Daoy (cell line): ENCODE measurements at regions not wholly inside any gene's neighbourhood (a gene's known extent, or its start where the extent isn't known, plus 50 kb on each side); places are given as distances from the start of the nearest gene placed in this dataset.
"Not testable (repeated sequence)": the region's sequence is repeated elsewhere in the genome, so short reads cannot be mapped to it uniquely, and the experiment has no call there.

ENCODE experiments used
- DNase-seq: peaks from one replicate; pipeline ENCODE4 v3.0.0-alpha.2; 2015; ENCODE audit warnings: low read depth

- no peak for DNase-seq
These were observed 566.4 kb upstream of the KCND2 start for GRCh38 chr7:119706608-119707007.

GRCh38 chr7:119708891-119709290, 564.1 kb upstream of the KCND2 start:
- no peak for DNase-seq

GRCh38 chr7:119711104-119711503, 561.9 kb upstream of the KCND2 start:
- DNase-seq, result no peak

GRCh38 chr7:119712886-119713462, 560.0 kb upstream of the KCND2 start:
- DNase-seq, result no peak

- DNase-seq, result no peak
These were observed 559.4 kb upstream of the KCND2 start for GRCh38 chr7:119713606-119714005.

GRCh38 chr7:119720541-119720940, 552.4 kb upstream of the KCND2 start:
- DNase-seq, result peak; percentile 69

- DNase-seq, result no peak
These were observed 548.8 kb upstream of the KCND2 start for GRCh38 chr7:119724041-119724792.

- DNase-seq, result no peak
These were observed 539.7 kb upstream of the KCND2 start for GRCh38 chr7:119733127-119733879.

GRCh38 chr7:119737390-119737789, 535.6 kb upstream of the KCND2 start:
- no peak for DNase-seq

- DNase-seq, result not testable (repeated sequence)
These were observed 527.7 kb upstream of the KCND2 start for GRCh38 chr7:119745280-119745679.

GRCh38 chr7:119748251-119748860, 524.6 kb upstream of the KCND2 start:
- no peak for DNase-seq

- DNase-seq, result no peak
These were observed 524.0 kb upstream of the KCND2 start for GRCh38 chr7:119748991-119749390.

- DNase-seq, result no peak
These were observed 516.3 kb upstream of the KCND2 start for GRCh38 chr7:119756687-119757086.

GRCh38 chr7:119758254-119758653, 514.7 kb upstream of the KCND2 start:
- DNase-seq, result no peak

- no peak for DNase-seq
These were observed 511.2 kb upstream of the KCND2 start for GRCh38 chr7:119761776-119762175.

- no peak for DNase-seq
These were observed 490.7 kb upstream of the KCND2 start for GRCh38 chr7:119782286-119782685.

GRCh38 chr7:119783799-119784198, 489.2 kb upstream of the KCND2 start:
- DNase-seq, result peak; percentile 23

- DNase-seq, result peak; percentile 23
These were observed 470.8 kb upstream of the KCND2 start for GRCh38 chr7:119802147-119802546.

GRCh38 chr7:119825091-119825655, 447.8 kb upstream of the KCND2 start:
- DNase-seq, result no peak

GRCh38 chr7:119826547-119826946, 446.4 kb upstream of the KCND2 start:
- no peak for DNase-seq

GRCh38 chr7:119838444-119838843, 434.5 kb upstream of the KCND2 start:
- no peak for DNase-seq

GRCh38 chr7:119842337-119842736, 430.6 kb upstream of the KCND2 start:
- no peak for DNase-seq
